Activated T-cell treated with anti-CD3 and anti-CD28 coated beads, Interleukin-2, amount 50 U/mL, for 4 hours (primary cell): ENCODE measurements at regions not wholly inside any gene's neighbourhood (a gene's known extent, or its start where the extent isn't known, plus 50 kb on each side); places are given as distances from the start of the nearest gene placed in this dataset.

Experiments
- ATAC-seq, 2 donors: fragments of 200-7000 bp; cut with Tn5 transposase; one replicate each; pipeline ENCODE4 v1.10.0; 2021
- DNase-seq: peaks from one replicate; pipeline ENCODE4 v3.0.0-alpha.2; 2020
- H3K27me3 Mint-ChIP-seq: one replicate; pipeline ENCODE4 v1.8.0; 2021; ENCODE audit warnings: low read depth, mixed read lengths
- H3K36me3 Mint-ChIP-seq: one replicate; pipeline ENCODE4 v1.8.0; 2022; ENCODE audit warnings: mixed read lengths; ENCODE audit not compliant: insufficient read depth
- H3K4me1 Mint-ChIP-seq: one replicate; pipeline ENCODE4 v1.8.0; 2021; ENCODE audit warnings: low read depth, mixed read lengths
- H3K4me3 Mint-ChIP-seq: one replicate; pipeline ENCODE4 v1.8.0; 2021; ENCODE audit warnings: mild to moderate bottlenecking, moderate library complexity, mixed read lengths
- H3K9me3 Mint-ChIP-seq: one replicate; pipeline ENCODE4 v1.8.0; 2021; ENCODE audit warnings: mixed read lengths

- Mint-ChIP-seq H3K9me3 (no peaks in the 10 kb centered on the region), H3K4me3 (no peak overlapping the region), H3K36me3 (no peaks in the 10 kb centered on the region), H3K4me1 (peaks cover 5% of the 10 kb centered on the region), H3K27me3 (no peaks in the 10 kb centered on the region)
- ATAC-seq (no peak), DNase-seq (no peak)
Observed at GRCh38 chr15:69805248-69805953, 292.3 kb downstream of the TLE3 start.

GRCh38 chr15:69806287-69806915 lies 291.3 kb downstream of the TLE3 start:
- Mint-ChIP-seq H3K4me3 (no peak overlapping the region), H3K9me3 (no peaks in the 10 kb centered on the region), H3K27me3 (no peaks in the 10 kb centered on the region), H3K36me3 (no peaks in the 10 kb centered on the region), H3K4me1 (peaks cover 5% of the 10 kb centered on the region)
- ATAC-seq: no peak
- no peak for DNase-seq

- H3K4me1 Mint-ChIP-seq: peaks cover 5% of the 10 kb centered on the region
- ATAC-seq (peak in 1 of 2 donors; percentile 32), DNase-seq (no peak)
- H3K4me3 Mint-ChIP-seq: no peak overlapping the region
- H3K36me3 Mint-ChIP-seq: no peaks in the 10 kb centered on the region
- H3K27me3 Mint-ChIP-seq: no peaks in the 10 kb centered on the region
- no peaks in the 10 kb centered on the region for H3K9me3 Mint-ChIP-seq
Observed at GRCh38 chr15:69807721-69808120, 290.0 kb downstream of the TLE3 start.

GRCh38 chr15:69808756-69809155 lies 289.0 kb downstream of the TLE3 start:
- DNase-seq (no peak), ATAC-seq (no peak)
- Mint-ChIP-seq H3K4me3 (no peak overlapping the region), H3K9me3 (no peaks in the 10 kb centered on the region), H3K36me3 (no peaks in the 10 kb centered on the region), H3K4me1 (peaks cover 5% of the 10 kb centered on the region), H3K27me3 (no peaks in the 10 kb centered on the region)

- Mint-ChIP-seq H3K4me3 (no peak overlapping the region), H3K9me3 (no peaks in the 10 kb centered on the region), H3K27me3 (no peaks in the 10 kb centered on the region), H3K36me3 (no peaks in the 10 kb centered on the region), H3K4me1 (peaks cover 5% of the 10 kb centered on the region)
- DNase-seq (no peak), ATAC-seq (no peak)
Observed at GRCh38 chr15:69809421-69809820, 288.3 kb downstream of the TLE3 start.

- Mint-ChIP-seq H3K4me3 (no peak overlapping the region), H3K27me3 (no peaks in the 10 kb centered on the region), H3K4me1 (peaks cover 5% of the 10 kb centered on the region), H3K36me3 (no peaks in the 10 kb centered on the region), H3K9me3 (no peaks in the 10 kb centered on the region)
- DNase-seq (no peak), ATAC-seq (no peak)
Observed at GRCh38 chr15:69810431-69811354, 287.0 kb downstream of the TLE3 start.

GRCh38 chr15:69812861-69813261 lies 284.9 kb downstream of the TLE3 start:
- no peaks in the 10 kb centered on the region for H3K27me3 Mint-ChIP-seq
- ATAC-seq (no peak), DNase-seq (no peak)
- no peaks in the 10 kb centered on the region for H3K36me3 Mint-ChIP-seq
- H3K9me3 Mint-ChIP-seq: no peaks in the 10 kb centered on the region
- H3K4me3 Mint-ChIP-seq: no peak overlapping the region
- no peaks in the 10 kb centered on the region for H3K4me1 Mint-ChIP-seq

- ATAC-seq: no peak
- DNase-seq: no peak
- Mint-ChIP-seq H3K9me3 (no peaks in the 10 kb centered on the region), H3K36me3 (no peaks in the 10 kb centered on the region), H3K27me3 (peaks cover 2% of the 10 kb centered on the region), H3K4me3 (no peak overlapping the region), H3K4me1 (no peaks in the 10 kb centered on the region)
Observed at GRCh38 chr15:69813881-69814280, 283.8 kb downstream of the TLE3 start.

GRCh38 chr15:69814932-69815331 lies 282.8 kb downstream of the TLE3 start:
- H3K4me3 Mint-ChIP-seq: no peak overlapping the region
- peaks cover 5% of the 10 kb centered on the region for H3K27me3 Mint-ChIP-seq
- H3K36me3 Mint-ChIP-seq: no peaks in the 10 kb centered on the region
- no peaks in the 10 kb centered on the region for H3K9me3 Mint-ChIP-seq
- no peak for DNase-seq
- no peak for ATAC-seq
- no peaks in the 10 kb centered on the region for H3K4me1 Mint-ChIP-seq

GRCh38 chr15:69815793-69816192 lies 281.9 kb downstream of the TLE3 start:
- ATAC-seq (no peak), DNase-seq (no peak)
- no peaks in the 10 kb centered on the region for H3K36me3 Mint-ChIP-seq
- H3K4me1 Mint-ChIP-seq: no peaks in the 10 kb centered on the region
- peaks cover 5% of the 10 kb centered on the region for H3K27me3 Mint-ChIP-seq
- no peak overlapping the region for H3K4me3 Mint-ChIP-seq
- H3K9me3 Mint-ChIP-seq: no peaks in the 10 kb centered on the region

- H3K4me3 Mint-ChIP-seq: no peak overlapping the region
- DNase-seq: no peak
- peaks cover 5% of the 10 kb centered on the region for H3K27me3 Mint-ChIP-seq
- no peak for ATAC-seq
- H3K36me3 Mint-ChIP-seq: no peaks in the 10 kb centered on the region
- no peaks in the 10 kb centered on the region for H3K4me1 Mint-ChIP-seq
- no peaks in the 10 kb centered on the region for H3K9me3 Mint-ChIP-seq
Observed at GRCh38 chr15:69816522-69816921, 281.2 kb downstream of the TLE3 start.

- H3K36me3 Mint-ChIP-seq: no peaks in the 10 kb centered on the region
- no peaks in the 10 kb centered on the region for H3K4me1 Mint-ChIP-seq
- H3K9me3 Mint-ChIP-seq: no peaks in the 10 kb centered on the region
- no peak for ATAC-seq
- H3K4me3 Mint-ChIP-seq: no peak overlapping the region
- DNase-seq: no peak
- H3K27me3 Mint-ChIP-seq: peaks cover 8% of the 10 kb centered on the region
Observed at GRCh38 chr15:69818529-69818928, 279.2 kb downstream of the TLE3 start.

GRCh38 chr15:69819371-69819770 lies 278.3 kb downstream of the TLE3 start:
- H3K4me3 Mint-ChIP-seq: no peak overlapping the region
- ATAC-seq: no peak
- H3K9me3 Mint-ChIP-seq: no peaks in the 10 kb centered on the region
- peaks cover 8% of the 10 kb centered on the region for H3K27me3 Mint-ChIP-seq
- H3K36me3 Mint-ChIP-seq: no peaks in the 10 kb centered on the region
- H3K4me1 Mint-ChIP-seq: no peaks in the 10 kb centered on the region
- no peak for DNase-seq

GRCh38 chr15:69820819-69821218 lies 276.9 kb downstream of the TLE3 start:
- no peak for ATAC-seq
- Mint-ChIP-seq H3K36me3 (no peaks in the 10 kb centered on the region), H3K4me1 (no peaks in the 10 kb centered on the region), H3K9me3 (no peaks in the 10 kb centered on the region), H3K27me3 (peaks cover 8% of the 10 kb centered on the region), H3K4me3 (no peak overlapping the region)
- no peak for DNase-seq
